MG63 (cell line): ENCODE measurements at regions not wholly inside any gene's neighbourhood (a gene's known extent, or its start where the extent isn't known, plus 50 kb on each side); places are given as distances from the start of the nearest gene placed in this dataset.

Experiments
- DNase-seq: peaks from one replicate; pipeline ENCODE4 v3.0.0-alpha.2; 2020
- H3K27me3 ChIP-seq: fragments of 250-450 bp; sonication (Bioruptor Pico); 2 replicates; pipeline ENCODE4 v1.5.1; 2020; ENCODE audit warnings: mild to moderate bottlenecking, moderate library complexity
- H3K36me3 ChIP-seq: fragments of 250-450 bp; sonication (Bioruptor Pico); 2 replicates; pipeline ENCODE4 v1.5.1; 2020; ENCODE audit warnings: mild to moderate bottlenecking, moderate library complexity
- H3K4me3 ChIP-seq: fragments of 250-450 bp; sonication (Bioruptor Pico); 2 replicates; pipeline ENCODE4 v1.5.1; 2020; ENCODE audit warnings: mild to moderate bottlenecking, moderate library complexity
- H3K9me3 ChIP-seq: fragments of 250-450 bp; sonication (Bioruptor Pico); 2 replicates; pipeline ENCODE4 v1.5.1; 2020; ENCODE audit warnings: mild to moderate bottlenecking, moderate library complexity

GRCh38 chr5:135709208-135709575 is 125.3 kb upstream of the SLC25A48 start:
- H3K4me3 ChIP-seq = no peak overlapping the region
- no peak for DNase-seq
- H3K9me3 ChIP-seq = no peaks in the 10 kb centered on the region
- H3K36me3 ChIP-seq = no peaks in the 10 kb centered on the region
- H3K27me3 ChIP-seq = peaks cover 53% of the 10 kb centered on the region

DNA sequence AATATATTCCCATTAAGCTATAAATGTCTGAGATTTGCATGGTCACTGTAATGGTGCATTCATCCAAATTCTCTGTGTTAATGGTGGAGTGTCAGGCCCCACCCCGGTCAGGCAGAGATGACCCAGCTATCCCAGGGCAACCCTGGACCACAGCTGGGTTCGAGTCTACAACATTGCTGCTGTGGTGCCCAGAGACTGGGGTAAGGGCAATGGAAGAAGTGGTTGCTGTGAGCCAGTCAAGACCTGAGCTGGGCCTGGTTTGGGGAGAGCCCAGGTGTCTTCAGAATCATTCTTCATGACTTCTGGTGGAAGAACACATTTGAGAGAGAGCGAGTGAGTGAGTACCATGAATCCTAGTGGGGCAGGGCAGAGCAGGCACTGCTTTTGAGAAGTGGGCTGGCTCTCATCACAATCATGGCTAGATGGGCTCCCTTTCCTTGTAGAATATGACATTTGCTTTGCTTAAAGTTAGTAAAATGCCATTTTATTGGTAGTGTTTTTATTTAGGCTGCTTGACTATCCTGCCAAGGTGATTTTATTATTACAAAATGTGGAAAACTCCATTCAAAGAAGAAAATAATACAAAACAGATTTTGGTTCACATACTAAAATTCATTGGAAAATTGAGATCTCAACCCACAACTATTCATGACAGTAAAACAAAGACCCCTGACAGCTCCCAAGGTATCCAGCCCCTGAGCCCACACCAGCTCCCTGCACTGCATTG is 125.8 kb upstream of the SLC25A48 start:
- DNase-seq = no peak
- Histone ChIP-seq H3K27me3 (peaks cover 47% of the 10 kb centered on the region), H3K4me3 (no peak overlapping the region), H3K9me3 (no peaks in the 10 kb centered on the region), H3K36me3 (no peaks in the 10 kb centered on the region)

- DNase-seq = no peak
- H3K27me3 ChIP-seq = peaks cover 35% of the 10 kb centered on the region
- no peaks in the 10 kb centered on the region for H3K9me3 ChIP-seq
- no peaks in the 10 kb centered on the region for H3K36me3 ChIP-seq
- no peak overlapping the region for H3K4me3 ChIP-seq
These were observed 127.2 kb upstream of the SLC25A48 start for GRCh38 chr5:135707302-135707701.

- no peak for DNase-seq
- Histone ChIP-seq H3K9me3 (no peaks in the 10 kb centered on the region), H3K27me3 (peaks cover 33% of the 10 kb centered on the region), H3K4me3 (no peak overlapping the region), H3K36me3 (no peaks in the 10 kb centered on the region)
These were observed 127.6 kb upstream of the SLC25A48 start for GRCh38 chr5:135706893-135707292.

- DNase-seq = no peak
- peaks cover 30% of the 10 kb centered on the region for H3K27me3 ChIP-seq
- no peak overlapping the region for H3K4me3 ChIP-seq
- H3K36me3 ChIP-seq = no peaks in the 10 kb centered on the region
- H3K9me3 ChIP-seq = no peaks in the 10 kb centered on the region
These were observed 127.7 kb upstream of the CXCL14 start for GRCh38 chr5:135706474-135706873.

GRCh38 chr5:135705941-135706466 is 127.2 kb upstream of the CXCL14 start:
- peaks cover 25% of the 10 kb centered on the region for H3K27me3 ChIP-seq
- no peak for DNase-seq
- no peaks in the 10 kb centered on the region for H3K9me3 ChIP-seq
- no peak overlapping the region for H3K4me3 ChIP-seq
- no peaks in the 10 kb centered on the region for H3K36me3 ChIP-seq

GRCh38 chr5:135705141-135705631 is 126.4 kb upstream of the CXCL14 start:
- Histone ChIP-seq H3K36me3 (no peaks in the 10 kb centered on the region), H3K27me3 (peaks cover 17% of the 10 kb centered on the region), H3K9me3 (no peaks in the 10 kb centered on the region), H3K4me3 (no peak overlapping the region)
- DNase-seq = peak; percentile 61

DNA sequence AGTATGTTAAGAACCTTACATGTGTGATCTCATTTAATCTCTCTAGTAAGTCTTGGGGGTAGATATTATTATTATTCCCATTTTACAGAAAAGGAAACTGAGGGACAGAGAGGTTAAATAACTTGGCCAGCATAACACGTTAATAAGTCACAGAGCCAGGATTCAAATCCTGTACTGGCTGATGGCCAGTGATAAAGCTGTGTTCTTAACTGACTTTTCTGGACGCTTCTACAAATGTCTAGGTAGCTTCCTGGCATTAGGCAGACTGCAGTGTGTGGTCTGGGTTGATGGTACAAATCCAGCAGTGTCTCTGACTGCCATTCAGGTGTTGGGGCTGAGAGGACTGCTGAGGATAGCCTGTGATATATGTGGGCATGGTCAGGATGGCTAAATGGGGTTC is 125.8 kb upstream of the CXCL14 start:
- peaks cover 12% of the 10 kb centered on the region for H3K27me3 ChIP-seq
- no peak for DNase-seq
- no peak overlapping the region for H3K4me3 ChIP-seq
- H3K36me3 ChIP-seq = no peaks in the 10 kb centered on the region
- no peaks in the 10 kb centered on the region for H3K9me3 ChIP-seq

- Histone ChIP-seq H3K9me3 (no peaks in the 10 kb centered on the region), H3K4me3 (no peak overlapping the region), H3K27me3 (peaks cover 6% of the 10 kb centered on the region; the same call in 1 of the 2 replicates), H3K36me3 (no peaks in the 10 kb centered on the region)
- DNase-seq = no peak
These were observed 124.3 kb upstream of the CXCL14 start for GRCh38 chr5:135703016-135703550.

DNA sequence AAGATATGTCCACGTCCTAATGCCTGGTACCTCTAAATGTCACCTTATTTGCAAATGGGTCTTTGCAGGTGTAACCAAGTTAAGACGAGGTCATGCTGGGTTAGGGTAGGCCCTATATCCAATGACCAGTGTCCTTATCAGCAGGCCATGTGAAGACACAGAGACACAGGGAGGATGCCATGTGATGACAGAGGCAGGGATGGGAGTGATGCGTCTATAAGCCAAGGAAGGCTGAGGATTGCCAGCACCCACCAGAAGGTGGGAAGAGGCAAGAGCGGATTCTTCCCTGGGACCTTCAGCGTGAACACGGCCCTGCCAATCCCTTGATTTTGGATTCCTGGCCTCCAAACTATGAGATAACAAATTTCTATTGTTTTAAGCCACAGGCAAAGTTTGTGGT is 123.4 kb upstream of the CXCL14 start:
- Histone ChIP-seq H3K36me3 (no peaks in the 10 kb centered on the region), H3K4me3 (no peak overlapping the region), H3K9me3 (no peaks in the 10 kb centered on the region), H3K27me3 (peaks cover 6% of the 10 kb centered on the region; the same call in 1 of the 2 replicates)
- DNase-seq = no peak

DNA sequence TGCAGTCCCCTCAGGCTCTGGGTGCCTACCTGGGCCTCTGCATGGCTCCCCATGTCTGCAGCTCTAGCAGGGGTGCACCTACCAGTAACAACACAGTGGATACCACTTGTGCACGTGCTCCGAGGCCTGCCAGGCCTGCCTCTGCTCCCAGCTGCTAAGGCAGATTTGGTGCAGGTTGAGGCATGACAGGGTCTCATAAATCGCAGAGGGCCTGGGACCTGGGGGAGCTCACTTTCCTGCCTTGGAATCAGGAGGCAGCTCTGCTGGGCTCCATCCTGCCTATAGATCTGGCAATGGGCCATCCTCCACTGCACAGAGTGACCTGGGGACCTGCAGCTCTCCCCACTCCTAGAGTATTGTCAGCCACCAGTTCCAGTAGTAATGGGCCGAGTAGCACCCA is 121.9 kb upstream of the CXCL14 start:
- no peak for DNase-seq
- Histone ChIP-seq H3K9me3 (no peaks in the 10 kb centered on the region), H3K27me3 (peaks cover 15% of the 10 kb centered on the region), H3K36me3 (no peaks in the 10 kb centered on the region), H3K4me3 (no peak overlapping the region)

GRCh38 chr5:135697959-135698345 is 119.2 kb upstream of the CXCL14 start:
- Histone ChIP-seq H3K36me3 (no peaks in the 10 kb centered on the region), H3K27me3 (peaks cover 17% of the 10 kb centered on the region), H3K4me3 (no peak overlapping the region), H3K9me3 (no peaks in the 10 kb centered on the region)
- DNase-seq = no peak

- Histone ChIP-seq H3K27me3 (peaks cover 20% of the 10 kb centered on the region), H3K9me3 (no peaks in the 10 kb centered on the region), H3K36me3 (no peaks in the 10 kb centered on the region), H3K4me3 (no peak overlapping the region)
- DNase-seq = no peak
These were observed 118.6 kb upstream of the CXCL14 start for GRCh38 chr5:135697251-135697958.

DNA sequence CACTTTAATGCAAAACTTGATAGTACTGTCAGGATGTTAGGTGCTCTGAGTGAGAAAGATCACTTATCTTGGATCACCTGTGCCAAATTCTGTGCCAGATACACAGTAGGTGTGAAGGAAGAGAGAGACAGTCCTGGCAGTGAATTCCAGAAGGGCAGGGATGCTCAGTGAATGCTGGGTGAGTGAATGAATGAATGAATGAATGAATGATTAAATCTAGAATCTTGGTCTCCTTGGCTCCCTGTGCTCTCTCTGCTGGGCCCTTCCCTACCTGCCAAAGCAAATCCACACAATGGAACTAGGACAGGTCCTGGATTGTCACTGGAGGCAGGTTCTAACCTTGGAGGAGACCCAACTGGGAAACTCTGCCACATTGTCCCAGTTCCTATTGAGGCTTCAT is 117.5 kb upstream of the CXCL14 start:
- DNase-seq = no peak
- no peak overlapping the region for H3K4me3 ChIP-seq
- H3K9me3 ChIP-seq = no peaks in the 10 kb centered on the region
- H3K36me3 ChIP-seq = no peaks in the 10 kb centered on the region
- peaks cover 28% of the 10 kb centered on the region for H3K27me3 ChIP-seq

- no peaks in the 10 kb centered on the region for H3K9me3 ChIP-seq
- peaks cover 33% of the 10 kb centered on the region for H3K27me3 ChIP-seq
- H3K36me3 ChIP-seq = no peaks in the 10 kb centered on the region
- DNase-seq = no peak
- no peak overlapping the region for H3K4me3 ChIP-seq
These were observed 117.0 kb upstream of the CXCL14 start for GRCh38 chr5:135695656-135696313.

GRCh38 chr5:135694906-135695305 is 116.1 kb upstream of the CXCL14 start:
- peaks cover 40% of the 10 kb centered on the region for H3K27me3 ChIP-seq
- no peak for DNase-seq

DNA sequence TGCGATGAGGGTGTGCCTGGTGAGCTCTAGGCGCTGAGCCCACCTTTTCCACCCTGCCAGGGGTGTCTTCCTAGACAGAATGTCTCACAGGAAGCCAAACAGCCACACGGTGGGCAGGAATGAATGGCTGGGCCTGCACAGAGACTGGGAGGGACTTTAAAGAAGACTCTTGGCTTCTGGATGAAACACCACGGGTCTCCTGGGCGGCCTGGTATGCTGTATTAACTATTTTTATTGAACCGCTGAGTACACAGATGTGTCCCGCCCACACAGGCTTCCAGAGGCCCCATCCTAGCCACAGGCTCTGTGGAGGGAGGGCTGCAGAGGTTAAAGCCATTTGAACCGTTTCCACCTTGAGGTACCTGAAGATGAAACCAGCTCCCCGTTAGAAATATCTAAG is 115.2 kb upstream of the CXCL14 start:
- no peak overlapping the region for H3K4me3 ChIP-seq
- H3K36me3 ChIP-seq = no peaks in the 10 kb centered on the region
- DNase-seq = no peak
- no peaks in the 10 kb centered on the region for H3K9me3 ChIP-seq
- peaks cover 46% of the 10 kb centered on the region for H3K27me3 ChIP-seq

More at GRCh38 chr5:135694906-135695305, 116.1 kb upstream of the CXCL14 start:
- Histone ChIP-seq H3K36me3 (no peaks in the 10 kb centered on the region), H3K9me3 (no peaks in the 10 kb centered on the region), H3K4me3 (no peak overlapping the region)
